LNCaP clone FGC (cell line): ENCODE measurements at regions not wholly inside any gene's neighbourhood (a gene's known extent, or its start where the extent isn't known, plus 50 kb on each side); places are given as distances from the start of the nearest gene placed in this dataset.
"Not testable (repeated sequence)": the region's sequence is repeated elsewhere in the genome, so short reads cannot be mapped to it uniquely, and the experiment has no call there.

Source experiments
- DNase-seq: peaks from one replicate; pipeline ENCODE4 v3.0.0-alpha.2; 2011; ENCODE audit warnings: low read depth
- H3K4me3 ChIP-seq: 2 replicates; pipeline ENCODE4 v1.5.1; 2011; ENCODE audit warnings: mild to moderate bottlenecking, low read depth, low read length, control low read depth
- CTCF ChIP-seq: IDR thresholded peaks from 2 replicates; pipeline ENCODE4 v1.5.1; 2012; ENCODE audit warnings: mild to moderate bottlenecking; ENCODE audit not compliant: control insufficient read depth, insufficient read depth; ENCODE audit errors: extremely low read depth

DNA sequence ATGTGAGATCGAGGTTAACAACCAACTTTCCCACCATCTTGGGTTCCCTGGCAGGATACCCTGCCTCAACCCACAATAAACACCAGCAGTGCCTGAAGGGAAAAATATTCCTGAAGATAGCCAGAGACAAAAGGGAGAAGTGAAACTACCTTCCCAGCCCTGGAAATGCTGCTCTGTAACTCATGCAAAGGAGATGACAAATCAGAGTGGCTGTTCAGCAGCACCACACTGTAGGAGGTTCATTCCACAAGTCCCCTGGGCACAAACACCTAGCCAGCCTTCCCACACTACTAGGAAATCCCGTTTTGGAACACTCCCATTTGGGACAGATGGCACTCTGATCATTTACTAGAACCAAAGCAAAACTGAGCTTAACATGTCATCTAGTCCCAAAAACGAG lies 190.7 kb upstream of the RBBP8 start:
- no peak for TF ChIP-seq CTCF
- DNase-seq = no peak
- H3K4me3 ChIP-seq = no peak overlapping the region

- TF ChIP-seq CTCF = no peak
- DNase-seq = no peak
- H3K4me3 ChIP-seq = no peak overlapping the region
Observed at GRCh38 chr18:22745966-22746365, 187.2 kb upstream of the RBBP8 start.

- no peak for DNase-seq
- no peak for TF ChIP-seq CTCF
- H3K4me3 ChIP-seq = no peak overlapping the region
Observed at GRCh38 chr18:22752014-22752413, 181.1 kb upstream of the RBBP8 start.

DNA sequence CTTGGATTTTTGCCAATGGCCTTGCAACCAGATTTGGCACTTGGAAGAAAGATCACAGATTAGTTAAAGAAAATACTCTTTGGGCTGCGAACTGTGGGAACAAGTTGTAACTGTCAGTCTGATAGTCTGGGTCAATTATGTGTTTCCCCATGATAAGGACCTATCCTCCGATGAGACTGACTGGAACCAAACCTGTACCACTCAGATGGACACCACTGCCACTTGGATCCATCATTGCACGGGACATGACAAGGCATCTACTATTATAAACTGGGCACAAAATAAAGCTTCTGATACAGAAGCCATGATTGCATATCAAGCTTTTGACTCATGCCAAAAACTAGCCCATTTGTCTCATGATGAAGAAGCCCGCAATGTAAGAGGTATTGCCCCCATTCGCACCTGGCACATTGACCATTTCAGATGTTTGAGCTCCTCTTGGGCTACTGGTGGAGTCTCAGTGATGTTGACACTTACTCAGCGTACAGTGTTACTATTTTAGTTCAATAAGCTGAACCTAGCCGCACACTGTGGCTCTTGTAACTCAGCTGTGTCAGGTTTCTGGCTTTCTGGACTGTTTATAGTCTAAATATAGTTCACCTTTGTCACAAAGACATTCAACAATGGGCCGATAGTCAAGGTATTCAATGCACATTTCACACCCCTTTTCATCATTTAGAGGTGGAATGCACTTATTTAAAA lies 179.8 kb upstream of the RBBP8 start:
- no peak for DNase-seq
- H3K4me3 ChIP-seq = no peak overlapping the region
- no peak for TF ChIP-seq CTCF

DNA sequence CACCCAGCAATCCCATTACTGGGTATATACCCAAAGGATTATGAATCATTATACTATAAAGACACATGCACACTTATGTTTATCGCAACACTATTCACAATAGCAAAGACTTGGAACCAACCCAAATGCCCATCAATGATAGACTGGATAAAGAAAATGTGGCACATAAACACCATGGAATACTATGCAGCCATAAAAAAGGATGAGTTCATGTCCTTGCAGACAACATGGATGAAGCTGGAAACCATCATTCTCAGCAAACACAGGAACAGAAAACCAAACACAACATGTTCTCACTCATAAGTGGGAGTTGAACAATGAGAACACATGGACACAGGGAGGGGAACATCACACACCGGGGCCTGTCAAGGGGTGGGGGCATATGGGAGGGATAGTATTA lies 169.1 kb upstream of the RBBP8 start:
- not testable (repeated sequence) for DNase-seq, H3K4me3 ChIP-seq

DNA sequence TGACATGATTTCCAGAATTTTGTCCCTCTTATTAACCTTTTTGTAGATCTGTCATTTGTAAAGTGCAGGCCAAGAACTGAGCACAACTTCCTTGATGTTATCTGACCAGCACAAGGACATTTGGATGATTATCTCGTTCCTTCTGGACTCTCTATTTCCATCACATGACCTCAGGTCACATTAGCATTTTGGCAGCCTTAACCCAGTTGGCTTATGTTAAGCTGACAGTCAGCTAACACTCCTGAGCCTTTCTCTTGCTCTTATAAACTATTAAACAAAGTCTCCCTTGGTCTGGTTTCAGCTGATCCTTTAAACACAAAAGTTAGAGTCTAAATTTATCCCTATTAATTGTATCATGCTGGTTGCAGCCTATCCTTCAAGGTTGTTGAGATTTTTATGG lies 167.2 kb upstream of the RBBP8 start:
- TF ChIP-seq CTCF = no peak
- DNase-seq = peak; percentile 52
- H3K4me3 ChIP-seq = no peak overlapping the region

GRCh38 chr18:22767653-22768052 lies 165.5 kb upstream of the RBBP8 start:
- DNase-seq = no peak
- H3K4me3 ChIP-seq = no peak overlapping the region
- no peak for TF ChIP-seq CTCF
